ENCODE measurements at regions not wholly inside any gene's neighbourhood (a gene's known extent, or its start where the extent isn't known, plus 50 kb on each side); places are given as distances from the start of the nearest gene placed in this dataset.

GRCh38 chr13:61765181-61765742 lies 349.6 kb upstream of the PCDH20 start:
- no peak overlapping the region for H3K27ac ChIP-seq
- TF ChIP-seq ZFX (IDR thresholded peaks at IDR 0.05; ENCODE audit: borderline replicate concordance), result no peak
- TF ChIP-seq CTCF (IDR thresholded peaks at IDR 0.05), result no peak

GRCh38 chr13:61761690-61762089 lies 346.0 kb upstream of the PCDH20 start:
- no peak for TF ChIP-seq CTCF (IDR thresholded peaks at IDR 0.05)
- TF ChIP-seq ZFX (IDR thresholded peaks at IDR 0.05; ENCODE audit: borderline replicate concordance), result no peak
- no peak overlapping the region for H3K27ac ChIP-seq

GRCh38 chr13:61760102-61760501 lies 344.5 kb upstream of the PCDH20 start:
- TF ChIP-seq ZFX (IDR thresholded peaks at IDR 0.05; ENCODE audit: borderline replicate concordance), result no peak
- TF ChIP-seq CTCF (IDR thresholded peaks at IDR 0.05), result no peak

GRCh38 chr13:61756031-61756430 lies 340.4 kb upstream of the PCDH20 start:
- no peak overlapping the region for H3K27ac ChIP-seq
- no peak for TF ChIP-seq CTCF (IDR thresholded peaks at IDR 0.05)
- no peak for TF ChIP-seq ZFX (IDR thresholded peaks at IDR 0.05; ENCODE audit: borderline replicate concordance)

More at GRCh38 chr13:61760102-61760501, 344.5 kb upstream of the PCDH20 start:
- no peak overlapping the region for H3K27ac ChIP-seq

GRCh38 chr13:61751039-61751438 lies 335.4 kb upstream of the PCDH20 start:
- H3K27ac ChIP-seq, result no peak overlapping the region
- TF ChIP-seq CTCF (IDR thresholded peaks at IDR 0.05) (no peak), ZFX (IDR thresholded peaks at IDR 0.05; ENCODE audit: borderline replicate concordance) (no peak)

GRCh38 chr13:61738236-61738750 lies 322.6 kb upstream of the PCDH20 start:
- TF ChIP-seq ZFX (IDR thresholded peaks at IDR 0.05; ENCODE audit: borderline replicate concordance) (no peak), CTCF (IDR thresholded peaks at IDR 0.05) (no peak)
- no peak overlapping the region for H3K27ac ChIP-seq

GRCh38 chr13:61734683-61735082 lies 319.0 kb upstream of the PCDH20 start:
- H3K27ac ChIP-seq, result no peak overlapping the region
- TF ChIP-seq CTCF (IDR thresholded peaks at IDR 0.05), result no peak
- TF ChIP-seq ZFX (IDR thresholded peaks at IDR 0.05; ENCODE audit: borderline replicate concordance), result no peak

Data from 22Rv1 (cell line).